Thoracic aorta (tissue), 2 donors: ENCODE measurements at regions not wholly inside any gene's neighbourhood (a gene's known extent, or its start where the extent isn't known, plus 50 kb on each side); places are given as distances from the start of the nearest gene placed in this dataset.

Source experiments
- ATAC-seq: fragments of 150-250 bp; one replicate; pipeline ENCODE4 v1.8.0; 2017; ENCODE audit warnings: low read depth; ENCODE audit not compliant: insufficient number of reproducible peaks, low FRiP score
- DNase-seq: peaks from one replicate; pipeline ENCODE4 v3.0.0-alpha.2; 2020; ENCODE audit warnings: low spot score
- H3K27ac ChIP-seq, 2 donors: fragments of 200-600 bp; sonication (generic); 1 replicate in 1 of 2; 2 replicates in 1 of 2; pipeline ENCODE4 v1.5.1; 2016; ENCODE audit warnings: mild to moderate bottlenecking in 2 of 2, moderate library complexity in 2 of 2
- H3K27me3 ChIP-seq: fragments of 200-600 bp; sonication (generic); replicated peaks from 2 replicates; pipeline ENCODE4 v1.6.0; 2016; ENCODE audit warnings: mild to moderate bottlenecking; ENCODE audit not compliant: insufficient read depth
- H3K36me3 ChIP-seq: fragments of 200-600 bp; sonication (generic); one replicate; pipeline ENCODE4 v1.5.1; 2016
- H3K4me1 ChIP-seq, 2 donors: fragments of 200-600 bp; sonication (generic); 1 replicate in 1 of 2; 2 replicates in 1 of 2; pipeline versions ENCODE4 v1.5.1 to v1.6.0; 2016; ENCODE audit warnings: low read depth in 2 of 2, mild to moderate bottlenecking in 1 of 2; ENCODE audit not compliant: control insufficient read depth in 1 of 2
- H3K4me3 ChIP-seq: fragments of 200-600 bp; sonication (generic); 2 replicates; pipeline ENCODE4 v1.5.1; 2016; ENCODE audit warnings: mild to moderate bottlenecking
- H3K9me3 ChIP-seq: fragments of 200-600 bp; sonication (generic); 2 replicates; pipeline ENCODE4 v1.5.1; 2016
- TF ChIP-seq, protein P1 (sequence below): fragments of 200-600 bp; sonication (generic); IDR thresholded peaks from one replicate; pipeline ENCODE4 v1.5.1; 2019; ENCODE audit warnings: antibody characterized with exemption

DNA sequence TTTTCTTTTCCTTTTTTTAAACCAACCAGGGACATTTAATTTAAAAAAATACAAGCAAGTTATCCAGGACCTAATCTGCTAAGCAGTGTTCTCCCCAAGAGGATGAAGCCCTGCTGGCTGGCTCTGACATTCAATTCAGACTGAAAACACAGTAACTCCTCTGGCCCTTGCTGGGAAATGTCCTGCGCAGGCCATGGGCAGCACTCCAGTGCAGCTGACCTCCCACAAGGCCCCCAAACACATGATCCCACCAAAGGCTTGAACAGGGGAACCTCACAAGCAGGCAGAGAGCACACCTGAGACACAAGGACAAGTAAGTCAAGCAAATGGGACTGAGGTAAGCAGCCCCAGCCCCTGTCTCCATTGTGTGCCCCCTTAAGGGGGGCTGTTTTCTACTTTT lies 56.9 kb upstream of the FHIP2A start:
- ATAC-seq (no peak), DNase-seq (no peak)
- Histone ChIP-seq H3K27me3 (no peaks in the 10 kb centered on the region), H3K27ac (no peak overlapping the region), H3K4me3 (no peak overlapping the region), H3K4me1 (peaks cover 4 to 10% of the 10 kb centered on the region in 2 donors), H3K9me3 (no peaks in the 10 kb centered on the region), H3K36me3 (no peaks in the 10 kb centered on the region)
- TF ChIP-seq, protein P1, sequence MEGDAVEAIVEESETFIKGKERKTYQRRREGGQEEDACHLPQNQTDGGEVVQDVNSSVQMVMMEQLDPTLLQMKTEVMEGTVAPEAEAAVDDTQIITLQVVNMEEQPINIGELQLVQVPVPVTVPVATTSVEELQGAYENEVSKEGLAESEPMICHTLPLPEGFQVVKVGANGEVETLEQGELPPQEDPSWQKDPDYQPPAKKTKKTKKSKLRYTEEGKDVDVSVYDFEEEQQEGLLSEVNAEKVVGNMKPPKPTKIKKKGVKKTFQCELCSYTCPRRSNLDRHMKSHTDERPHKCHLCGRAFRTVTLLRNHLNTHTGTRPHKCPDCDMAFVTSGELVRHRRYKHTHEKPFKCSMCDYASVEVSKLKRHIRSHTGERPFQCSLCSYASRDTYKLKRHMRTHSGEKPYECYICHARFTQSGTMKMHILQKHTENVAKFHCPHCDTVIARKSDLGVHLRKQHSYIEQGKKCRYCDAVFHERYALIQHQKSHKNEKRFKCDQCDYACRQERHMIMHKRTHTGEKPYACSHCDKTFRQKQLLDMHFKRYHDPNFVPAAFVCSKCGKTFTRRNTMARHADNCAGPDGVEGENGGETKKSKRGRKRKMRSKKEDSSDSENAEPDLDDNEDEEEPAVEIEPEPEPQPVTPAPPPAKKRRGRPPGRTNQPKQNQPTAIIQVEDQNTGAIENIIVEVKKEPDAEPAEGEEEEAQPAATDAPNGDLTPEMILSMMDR: no peak

DNA sequence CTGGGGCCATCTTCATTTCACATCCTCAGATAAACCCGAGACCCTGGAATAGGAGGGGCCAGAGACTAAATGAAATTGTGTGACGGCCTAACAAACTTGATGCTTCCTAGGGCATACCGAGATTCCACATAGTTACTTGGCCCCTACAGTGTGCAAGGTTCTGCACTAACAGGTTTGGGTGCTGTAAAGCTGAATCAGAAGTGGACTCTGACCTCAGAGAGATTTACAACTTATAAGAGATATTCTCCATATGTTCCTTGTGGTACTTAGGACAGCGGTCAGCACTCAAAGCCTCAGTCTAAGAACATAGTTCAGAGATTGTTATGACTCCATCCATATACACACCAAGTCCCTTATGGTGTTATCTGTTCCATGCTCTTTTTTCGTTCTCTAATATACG lies 55.1 kb upstream of the FHIP2A start:
- TF ChIP-seq, protein P1: no peak
- ATAC-seq: no peak
- H3K36me3 ChIP-seq: no peaks in the 10 kb centered on the region
- no peaks in the 10 kb centered on the region for H3K9me3 ChIP-seq
- H3K4me1 ChIP-seq: peaks cover 4 to 10% of the 10 kb centered on the region in 2 donors
- H3K27ac ChIP-seq: no peak overlapping the region
- DNase-seq: no peak
- no peaks in the 10 kb centered on the region for H3K27me3 ChIP-seq
- no peak overlapping the region for H3K4me3 ChIP-seq

- TF ChIP-seq, protein P1: no peak
- Histone ChIP-seq H3K4me3 (peak overlapping the region; percentile 79), H3K27me3 (no peaks in the 10 kb centered on the region), H3K36me3 (no peaks in the 10 kb centered on the region), H3K27ac (no peak overlapping the region), H3K4me1 (peaks cover 4 to 10% of the 10 kb centered on the region in 2 donors), H3K9me3 (no peaks in the 10 kb centered on the region)
- ATAC-seq: peak; percentile 24
- no peak for DNase-seq
Measured at GRCh38 chr10:114767101-114767985, 54.2 kb upstream of the FHIP2A start.

- no peak for ATAC-seq
- no peak for DNase-seq
- Histone ChIP-seq H3K27ac (no peak overlapping the region), H3K4me1 (peaks cover 4 to 10% of the 10 kb centered on the region in 2 donors), H3K36me3 (no peaks in the 10 kb centered on the region), H3K9me3 (no peaks in the 10 kb centered on the region), H3K27me3 (no peaks in the 10 kb centered on the region), H3K4me3 (peak overlapping the region; percentile 79)
- TF ChIP-seq, protein P1: no peak
Measured at GRCh38 chr10:114767986-114768821, 53.4 kb upstream of the FHIP2A start.

DNA sequence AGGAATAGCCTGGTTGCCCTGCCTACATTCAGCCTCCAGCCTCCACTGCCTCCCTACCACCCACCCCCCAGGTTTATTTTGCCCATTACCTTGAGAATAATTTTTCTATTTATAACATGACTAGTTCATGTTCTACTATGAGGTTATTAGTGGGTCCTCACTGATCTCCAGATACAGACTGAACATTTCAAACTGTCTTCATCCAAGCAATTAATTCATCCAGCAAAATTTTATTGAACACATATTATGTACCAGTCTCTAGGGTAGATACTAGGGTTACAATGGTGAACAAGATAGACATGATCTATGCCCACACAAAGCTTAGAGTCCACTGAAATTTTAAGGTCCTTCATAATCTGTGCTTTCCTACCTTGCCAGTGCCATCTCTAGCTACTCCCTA lies 51.6 kb upstream of the FHIP2A start:
- Histone ChIP-seq H3K4me3 (no peak overlapping the region), H3K27ac (no peak overlapping the region), H3K36me3 (no peaks in the 10 kb centered on the region), H3K9me3 (no peaks in the 10 kb centered on the region), H3K27me3 (no peaks in the 10 kb centered on the region), H3K4me1 (peaks cover 4 to 10% of the 10 kb centered on the region in 2 donors)
- no peak for DNase-seq
- ATAC-seq: no peak
- TF ChIP-seq, protein P1: no peak
